NCI-H460 (cell line): ENCODE measurements at regions not wholly inside any gene's neighbourhood (a gene's known extent, or its start where the extent isn't known, plus 50 kb on each side); places are given as distances from the start of the nearest gene placed in this dataset.

Experiments used
- DNase-seq: peaks from one replicate; pipeline ENCODE4 v3.0.0-alpha.2; 2016; ENCODE audit warnings: low read depth; ENCODE audit errors: extremely low read depth

- no peak for DNase-seq
These were observed 174.7 kb downstream of the BMP7 start for GRCh38 chr20:57091748-57092111.

GRCh38 chr20:57092112-57092899 is 174.1 kb downstream of the BMP7 start:
- DNase-seq, result peak; percentile 60

GRCh38 chr20:57092900-57093530 is 173.4 kb downstream of the BMP7 start:
- DNase-seq, result no peak

GRCh38 chr20:57093766-57094165 is 172.7 kb downstream of the BMP7 start:
- no peak for DNase-seq

- no peak for DNase-seq
These were observed 172.1 kb downstream of the BMP7 start for GRCh38 chr20:57094252-57094891.

GRCh38 chr20:57094991-57095390 is 171.4 kb downstream of the BMP7 start:
- no peak for DNase-seq

GRCh38 chr20:57095426-57095825 is 171.0 kb downstream of the BMP7 start:
- no peak for DNase-seq

- no peak for DNase-seq
These were observed 169.1 kb downstream of the BMP7 start for GRCh38 chr20:57097245-57097915.

- DNase-seq, result no peak
These were observed 164.3 kb downstream of the BMP7 start for GRCh38 chr20:57102160-57102559.

GRCh38 chr20:57102566-57102965 is 163.9 kb downstream of the BMP7 start:
- no peak for DNase-seq

- DNase-seq, result no peak
These were observed 163.2 kb downstream of the BMP7 start for GRCh38 chr20:57103146-57103800.

GRCh38 chr20:57104113-57104512 is 162.3 kb downstream of the BMP7 start:
- DNase-seq, result no peak

GRCh38 chr20:57104651-57105204 is 161.7 kb downstream of the BMP7 start:
- DNase-seq, result no peak

- no peak for DNase-seq
These were observed 160.3 kb downstream of the BMP7 start for GRCh38 chr20:57106030-57106682.

- no peak for DNase-seq
These were observed 159.7 kb downstream of the BMP7 start for GRCh38 chr20:57106692-57107091.

- DNase-seq, result no peak
These were observed 159.2 kb downstream of the BMP7 start for GRCh38 chr20:57107208-57107607.

- no peak for DNase-seq
These were observed 158.2 kb downstream of the BMP7 start for GRCh38 chr20:57108218-57108617.

- no peak for DNase-seq
These were observed 157.5 kb downstream of the BMP7 start for GRCh38 chr20:57108742-57109570.

- DNase-seq, result no peak
These were observed 156.9 kb downstream of the BMP7 start for GRCh38 chr20:57109571-57109953.
